ENCODE measurements at regions not wholly inside any gene's neighbourhood (a gene's known extent, or its start where the extent isn't known, plus 50 kb on each side); places are given as distances from the start of the nearest gene placed in this dataset.

- TF ChIP-seq, protein P1, sequence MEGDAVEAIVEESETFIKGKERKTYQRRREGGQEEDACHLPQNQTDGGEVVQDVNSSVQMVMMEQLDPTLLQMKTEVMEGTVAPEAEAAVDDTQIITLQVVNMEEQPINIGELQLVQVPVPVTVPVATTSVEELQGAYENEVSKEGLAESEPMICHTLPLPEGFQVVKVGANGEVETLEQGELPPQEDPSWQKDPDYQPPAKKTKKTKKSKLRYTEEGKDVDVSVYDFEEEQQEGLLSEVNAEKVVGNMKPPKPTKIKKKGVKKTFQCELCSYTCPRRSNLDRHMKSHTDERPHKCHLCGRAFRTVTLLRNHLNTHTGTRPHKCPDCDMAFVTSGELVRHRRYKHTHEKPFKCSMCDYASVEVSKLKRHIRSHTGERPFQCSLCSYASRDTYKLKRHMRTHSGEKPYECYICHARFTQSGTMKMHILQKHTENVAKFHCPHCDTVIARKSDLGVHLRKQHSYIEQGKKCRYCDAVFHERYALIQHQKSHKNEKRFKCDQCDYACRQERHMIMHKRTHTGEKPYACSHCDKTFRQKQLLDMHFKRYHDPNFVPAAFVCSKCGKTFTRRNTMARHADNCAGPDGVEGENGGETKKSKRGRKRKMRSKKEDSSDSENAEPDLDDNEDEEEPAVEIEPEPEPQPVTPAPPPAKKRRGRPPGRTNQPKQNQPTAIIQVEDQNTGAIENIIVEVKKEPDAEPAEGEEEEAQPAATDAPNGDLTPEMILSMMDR (IDR thresholded peaks at IDR 0.05; ENCODE audit: low read depth, low read length), result no peak
- TF ChIP-seq, protein P2, sequence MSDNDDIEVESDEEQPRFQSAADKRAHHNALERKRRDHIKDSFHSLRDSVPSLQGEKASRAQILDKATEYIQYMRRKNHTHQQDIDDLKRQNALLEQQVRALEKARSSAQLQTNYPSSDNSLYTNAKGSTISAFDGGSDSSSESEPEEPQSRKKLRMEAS (IDR thresholded peaks at IDR 0.05; ENCODE audit: low read depth, low read length), result no peak
- no peak for TF ChIP-seq POLR2A (IDR thresholded peaks at IDR 0.05; ENCODE audit: extremely low read depth, insufficient read length)
- TF ChIP-seq MYC (IDR thresholded peaks at IDR 0.05; ENCODE audit: low read depth, low read length), result no peak
Observed at GRCh38 chr11:122363296-122363695, 247.3 kb upstream of the BLID start.
